ENCODE measurements at regions not wholly inside any gene's neighbourhood (a gene's known extent, or its start where the extent isn't known, plus 50 kb on each side); places are given as distances from the start of the nearest gene placed in this dataset.

GRCh38 chr11:29914203-29914930 lies 102.5 kb downstream of the KCNA4 start:
- DNase-seq (no peak), ATAC-seq (ENCODE audit: insufficient read depth, low FRiP score) (no peak)
- Histone ChIP-seq H3K27me3 (ENCODE audit: control insufficient read depth in 3 of 3, insufficient read depth in 3 of 3, low read length in 2 of 3) (no peaks in the 10 kb centered on the region), H3K9me3 (ENCODE audit: control insufficient read depth in 4 of 4, insufficient read depth in 3 of 4, low read length in 3 of 4) (peaks cover 0 to 4% (median 0%) of the 10 kb centered on the region in 4 donors), H3K27ac (ENCODE audit: low read depth in 1 of 2, low read length in 1 of 2) (no peak overlapping the region), H3K4me1 (ENCODE audit: control insufficient read depth in 5 of 5, insufficient read depth in 5 of 5, low read length in 5 of 5) (no peaks in the 10 kb centered on the region), H3K36me3 (ENCODE audit: control insufficient read depth in 4 of 4, insufficient read depth in 4 of 4, low read length in 4 of 4) (no peaks in the 10 kb centered on the region), H3K4me3 (no peak overlapping the region), H3K9ac (ENCODE audit: insufficient read depth in 1 of 2, low read length in 2 of 2) (no peak overlapping the region)
- no peak for TF ChIP-seq CTCF (IDR thresholded peaks at IDR 0.05; ENCODE audit: control extremely low read depth, extremely low read depth)
- WGBS, 2 donors, result 75 to 84% methylated on average over 2 of the region's 2 CpGs

- no peak for TF ChIP-seq CTCF (IDR thresholded peaks at IDR 0.05; ENCODE audit: control extremely low read depth, extremely low read depth)
- Histone ChIP-seq H3K4me1 (ENCODE audit: control insufficient read depth in 5 of 5, insufficient read depth in 5 of 5, low read length in 5 of 5) (no peaks in the 10 kb centered on the region), H3K9me3 (ENCODE audit: control insufficient read depth in 4 of 4, insufficient read depth in 3 of 4, low read length in 3 of 4) (peaks cover 0 to 4% (median 0%) of the 10 kb centered on the region in 4 donors), H3K9ac (ENCODE audit: insufficient read depth in 1 of 2, low read length in 2 of 2) (no peak overlapping the region), H3K4me3 (no peak overlapping the region), H3K27ac (ENCODE audit: low read depth in 1 of 2, low read length in 1 of 2) (no peak overlapping the region), H3K27me3 (ENCODE audit: control insufficient read depth in 3 of 3, insufficient read depth in 3 of 3, low read length in 2 of 3) (no peaks in the 10 kb centered on the region), H3K36me3 (ENCODE audit: control insufficient read depth in 4 of 4, insufficient read depth in 4 of 4, low read length in 4 of 4) (no peaks in the 10 kb centered on the region)
- 87 to 91% methylated on average over 4 of the region's 4 CpGs for WGBS, 2 donors
- DNase-seq (no peak), ATAC-seq (ENCODE audit: insufficient read depth, low FRiP score) (no peak)
These were observed 103.5 kb downstream of the KCNA4 start for GRCh38 chr11:29913352-29913751.

GRCh38 chr11:29900382-29900781 lies 116.4 kb downstream of the KCNA4 start:
- no peak for ATAC-seq (ENCODE audit: insufficient read depth, low FRiP score)
- no peak for TF ChIP-seq CTCF (IDR thresholded peaks at IDR 0.05; ENCODE audit: control extremely low read depth, extremely low read depth)
- H3K36me3 ChIP-seq (ENCODE audit: control insufficient read depth in 4 of 4, insufficient read depth in 4 of 4, low read length in 4 of 4), result no peaks in the 10 kb centered on the region
- H3K9ac ChIP-seq (ENCODE audit: insufficient read depth in 1 of 2, low read length in 2 of 2), result no peak overlapping the region
- no peaks in the 10 kb centered on the region for H3K4me1 ChIP-seq (ENCODE audit: control insufficient read depth in 5 of 5, insufficient read depth in 5 of 5, low read length in 5 of 5)
- H3K4me3 ChIP-seq, result no peak overlapping the region
- H3K27me3 ChIP-seq (ENCODE audit: control insufficient read depth in 3 of 3, insufficient read depth in 3 of 3, low read length in 2 of 3), result no peaks in the 10 kb centered on the region
- no peaks in the 10 kb centered on the region for H3K9me3 ChIP-seq (ENCODE audit: control insufficient read depth in 4 of 4, insufficient read depth in 3 of 4, low read length in 3 of 4)
- no peak for DNase-seq
- no peak overlapping the region for H3K27ac ChIP-seq (ENCODE audit: low read depth in 1 of 2, low read length in 1 of 2)

- ATAC-seq (ENCODE audit: insufficient read depth, low FRiP score) (no peak), DNase-seq (peak in 1 of 3 donors; percentile 7)
- 58 to 73% methylated on average over 6 of the region's 6 CpGs for WGBS, 2 donors
- no peaks in the 10 kb centered on the region for H3K36me3 ChIP-seq (ENCODE audit: control insufficient read depth in 4 of 4, insufficient read depth in 4 of 4, low read length in 4 of 4)
- no peak for TF ChIP-seq CTCF (IDR thresholded peaks at IDR 0.05; ENCODE audit: control extremely low read depth, extremely low read depth)
- no peak overlapping the region for H3K4me3 ChIP-seq
- no peaks in the 10 kb centered on the region for H3K4me1 ChIP-seq (ENCODE audit: control insufficient read depth in 5 of 5, insufficient read depth in 5 of 5, low read length in 5 of 5)
- H3K9me3 ChIP-seq (ENCODE audit: control insufficient read depth in 4 of 4, insufficient read depth in 3 of 4, low read length in 3 of 4), result no peaks in the 10 kb centered on the region
- H3K27me3 ChIP-seq (ENCODE audit: control insufficient read depth in 3 of 3, insufficient read depth in 3 of 3, low read length in 2 of 3), result no peaks in the 10 kb centered on the region
- H3K9ac ChIP-seq (ENCODE audit: insufficient read depth in 1 of 2, low read length in 2 of 2), result no peak overlapping the region
- H3K27ac ChIP-seq (ENCODE audit: low read depth in 1 of 2, low read length in 1 of 2), result no peak overlapping the region
These were observed 137.3 kb downstream of the KCNA4 start for GRCh38 chr11:29879560-29879959.

Measured in lung (tissue), 11 donors.